ENCODE measurements at regions not wholly inside any gene's neighbourhood (a gene's known extent, or its start where the extent isn't known, plus 50 kb on each side); places are given as distances from the start of the nearest gene placed in this dataset.
"Not testable (repeated sequence)": the region's sequence is repeated elsewhere in the genome, so short reads cannot be mapped to it uniquely, and the experiment has no call there.

GRCh38 chr2:109720380-109721106, 73.6 kb upstream of the RGPD5 start:
- DNase-seq (ENCODE audit: low spot score): no peak

- DNase-seq (ENCODE audit: low spot score): no peak
Observed at GRCh38 chr2:109721135-109721534, 73.0 kb upstream of the RGPD5 start.

GRCh38 chr2:109721626-109722025, 72.5 kb upstream of the RGPD5 start:
- no peak for DNase-seq (ENCODE audit: low spot score)

- no peak for DNase-seq (ENCODE audit: low spot score)
Observed at GRCh38 chr2:109722026-109722425, 72.1 kb upstream of the RGPD5 start.

- not testable (repeated sequence) for DNase-seq (ENCODE audit: low spot score)
Observed at GRCh38 chr2:109722640-109723039, 71.5 kb upstream of the RGPD5 start.

GRCh38 chr2:109723153-109723552, 71.0 kb upstream of the RGPD5 start:
- DNase-seq (ENCODE audit: low spot score): not testable (repeated sequence)

GRCh38 chr2:109724533-109725460, 69.3 kb upstream of the RGPD5 start:
- no peak for DNase-seq (ENCODE audit: low spot score)

- no peak for DNase-seq (ENCODE audit: low spot score)
Observed at GRCh38 chr2:109726379-109727270, 67.5 kb upstream of the RGPD5 start.

- DNase-seq (ENCODE audit: low spot score): no peak
Observed at GRCh38 chr2:109727929-109728447, 66.1 kb upstream of the RGPD5 start.

- not testable (repeated sequence) for DNase-seq (ENCODE audit: low spot score)
Observed at GRCh38 chr2:109733746-109734145, 60.4 kb upstream of the RGPD5 start.

- DNase-seq (ENCODE audit: low spot score): peak; percentile 49
Observed at GRCh38 chr2:109736177-109736827, 57.8 kb upstream of the RGPD5 start.

All from globus pallidus (tissue), 1 donor.